Esophagus squamous epithelium (tissue), 5 donors: ENCODE measurements at regions not wholly inside any gene's neighbourhood (a gene's known extent, or its start where the extent isn't known, plus 50 kb on each side); places are given as distances from the start of the nearest gene placed in this dataset.

Experiments
- DNase-seq: peaks from one replicate; lab custom pipeline; 2025; lab: John Stamatoyannopoulos, UW
- H3K27ac ChIP-seq, 4 donors: fragments of 200-600 bp; sonication (generic); one replicate each; pipeline ENCODE4 v1.5.1; 2016 to 2019; ENCODE audit warnings: mild to moderate bottlenecking in 1 of 4
- H3K27me3 ChIP-seq, 4 donors: fragments of 200-600 bp; sonication (generic); 1 replicate in 3 of 4; 2 replicates in 1 of 4; pipeline versions ENCODE4 v1.5.1 to v1.6.0; 2017 to 2021; ENCODE audit warnings: antibody characterized with exemption in 1 of 4
- H3K36me3 ChIP-seq, 3 donors: fragments of 200-600 bp; sonication (generic); one replicate each; pipeline ENCODE4 v1.5.1; 2016 to 2019
- H3K4me1 ChIP-seq, 3 donors: fragments of 200-600 bp; sonication (generic); one replicate each; pipeline ENCODE4 v1.5.1; 2017 to 2019
- H3K4me3 ChIP-seq, 4 donors: fragments of 200-600 bp; sonication (generic); 1 replicate in 3 of 4; 2 replicates in 1 of 4; pipeline ENCODE4 v1.5.1; 2016 to 2019; ENCODE audit warnings: mild to moderate bottlenecking in 2 of 4, moderate library complexity in 1 of 4
- H3K9me3 ChIP-seq, 3 donors: fragments of 200-600 bp; sonication (generic); one replicate each; pipeline ENCODE4 v1.5.1; 2016 to 2019
- POLR2A ChIP-seq, 4 donors: fragments of 450-650 bp; IDR thresholded peaks; one replicate each; pipeline ENCODE4 v1.6.1; 2017; ENCODE audit warnings: antibody characterized with exemption in 4 of 4, mild to moderate bottlenecking in 4 of 4, moderate library complexity in 3 of 4
- WGBS, 2 donors: methylation state at CpG; one replicate each; pipeline ENCODE4 v1.1.5; 2018; 5-methylcytosine and 5-hydroxymethylcytosine counted together
- intact Hi-C: fragments of 100-400 bp; cut with DNase I; formaldehyde crosslinking; loops from one replicate; pipeline ENCODE4 v1.15.0; 2022
- TF ChIP-seq, protein P1 (sequence below), 6 experiments: fragments of 450-650 bp in 4 of 6; fragments of 200-600 bp in 2 of 6; sonication (generic) in 2 of 6; IDR thresholded peaks; one replicate each; pipeline ENCODE4 v1.5.1; 2016 to 2019; ENCODE audit warnings: antibody characterized with exemption in 6 of 6, mild to moderate bottlenecking in 4 of 6, moderate library complexity in 4 of 6
- donor health status: DM: yes; HTN: yes; CAD: no.

GRCh38 chr1:230000493-230001184, 66.4 kb upstream of the GALNT2 start:
- WGBS, 2 donors = 58 to 81% methylated on average over 6 of the region's 6 CpGs
- H3K4me1 ChIP-seq = peaks cover 0 to 11% (median 5%) of the 10 kb centered on the region in 3 donors
- peaks cover 0 to 3% (median 0%) of the 10 kb centered on the region in 4 donors for H3K27me3 ChIP-seq
- H3K36me3 ChIP-seq = no peaks in the 10 kb centered on the region
- no peak for TF ChIP-seq POLR2A (IDR thresholded peaks at IDR 0.05)
- no peaks in the 10 kb centered on the region for H3K9me3 ChIP-seq
- no peak overlapping the region for H3K27ac ChIP-seq
- no peak overlapping the region for H3K4me3 ChIP-seq
- intact Hi-C loops = no loop called here
- DNase-seq = no peak

DNA sequence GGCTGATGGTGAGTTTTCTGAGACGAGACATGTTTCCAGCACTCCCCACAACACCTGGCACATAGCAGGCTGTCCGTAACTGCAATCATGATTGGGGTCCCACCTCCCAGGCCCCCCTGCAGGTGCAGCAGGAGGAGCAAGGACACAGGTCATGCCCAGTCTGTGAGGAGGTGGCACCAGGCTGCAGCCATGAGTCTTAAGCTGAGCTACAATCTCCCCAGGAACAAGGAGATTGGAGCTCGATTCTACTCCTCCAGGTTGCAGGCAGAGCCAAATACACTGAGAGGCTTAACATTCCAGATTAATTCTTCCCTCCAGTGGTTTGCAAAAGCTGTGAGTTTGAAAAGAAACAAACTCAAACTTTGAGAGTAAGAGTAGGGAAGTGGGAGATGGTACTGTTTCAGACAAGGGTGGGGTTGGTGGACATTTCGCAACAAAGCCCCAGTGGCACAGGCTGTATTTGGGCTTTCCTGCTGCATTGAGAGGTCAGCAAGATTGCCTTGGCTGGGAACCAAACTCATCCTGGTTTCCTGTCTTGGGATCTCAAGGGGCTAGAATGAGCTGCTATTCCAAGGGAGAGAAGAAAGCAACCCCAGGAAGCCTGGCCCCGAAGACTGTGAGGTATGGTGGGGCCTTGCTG, 64.8 kb upstream of the GALNT2 start:
- no peak overlapping the region for H3K4me3 ChIP-seq
- TF ChIP-seq, protein P1, sequence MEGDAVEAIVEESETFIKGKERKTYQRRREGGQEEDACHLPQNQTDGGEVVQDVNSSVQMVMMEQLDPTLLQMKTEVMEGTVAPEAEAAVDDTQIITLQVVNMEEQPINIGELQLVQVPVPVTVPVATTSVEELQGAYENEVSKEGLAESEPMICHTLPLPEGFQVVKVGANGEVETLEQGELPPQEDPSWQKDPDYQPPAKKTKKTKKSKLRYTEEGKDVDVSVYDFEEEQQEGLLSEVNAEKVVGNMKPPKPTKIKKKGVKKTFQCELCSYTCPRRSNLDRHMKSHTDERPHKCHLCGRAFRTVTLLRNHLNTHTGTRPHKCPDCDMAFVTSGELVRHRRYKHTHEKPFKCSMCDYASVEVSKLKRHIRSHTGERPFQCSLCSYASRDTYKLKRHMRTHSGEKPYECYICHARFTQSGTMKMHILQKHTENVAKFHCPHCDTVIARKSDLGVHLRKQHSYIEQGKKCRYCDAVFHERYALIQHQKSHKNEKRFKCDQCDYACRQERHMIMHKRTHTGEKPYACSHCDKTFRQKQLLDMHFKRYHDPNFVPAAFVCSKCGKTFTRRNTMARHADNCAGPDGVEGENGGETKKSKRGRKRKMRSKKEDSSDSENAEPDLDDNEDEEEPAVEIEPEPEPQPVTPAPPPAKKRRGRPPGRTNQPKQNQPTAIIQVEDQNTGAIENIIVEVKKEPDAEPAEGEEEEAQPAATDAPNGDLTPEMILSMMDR (IDR thresholded peaks at IDR 0.05) = no peak
- TF ChIP-seq POLR2A (IDR thresholded peaks at IDR 0.05) = no peak
- H3K36me3 ChIP-seq = no peaks in the 10 kb centered on the region
- no peak overlapping the region for H3K27ac ChIP-seq
- H3K9me3 ChIP-seq = no peaks in the 10 kb centered on the region
- WGBS, 2 donors = 50 to 75% methylated on average over 3 to 5 of the region's 5 CpGs
- DNase-seq = no peak
- H3K27me3 ChIP-seq = peaks cover 0 to 7% (median 0%) of the 10 kb centered on the region in 4 donors
- H3K4me1 ChIP-seq = peaks cover 0 to 11% (median 5%) of the 10 kb centered on the region in 3 donors
- intact Hi-C loops = no loop called here

GRCh38 chr1:230003409-230003808, 63.6 kb upstream of the GALNT2 start:
- peaks cover 0 to 7% (median 0%) of the 10 kb centered on the region in 4 donors for H3K27me3 ChIP-seq
- peaks cover 0 to 11% (median 5%) of the 10 kb centered on the region in 3 donors for H3K4me1 ChIP-seq
- H3K36me3 ChIP-seq = no peaks in the 10 kb centered on the region
- TF ChIP-seq POLR2A (IDR thresholded peaks at IDR 0.05) = no peak
- TF ChIP-seq, protein P1 (IDR thresholded peaks at IDR 0.05) = no peak
- no peak overlapping the region for H3K27ac ChIP-seq
- DNase-seq = no peak
- 86 to 97% methylated on average over 6 of the region's 6 CpGs for WGBS, 2 donors
- intact Hi-C loops = no loop called here
- H3K9me3 ChIP-seq = no peaks in the 10 kb centered on the region
- H3K4me3 ChIP-seq = no peak overlapping the region

- H3K9me3 ChIP-seq = no peaks in the 10 kb centered on the region
- peaks cover 0 to 6% (median 5%) of the 10 kb centered on the region in 3 donors for H3K4me1 ChIP-seq
- no peak for DNase-seq
- H3K27ac ChIP-seq = no peak overlapping the region
- no peak overlapping the region for H3K4me3 ChIP-seq
- H3K27me3 ChIP-seq = peaks cover 0 to 7% (median 0%) of the 10 kb centered on the region in 4 donors
- TF ChIP-seq POLR2A (IDR thresholded peaks at IDR 0.05) = no peak
- TF ChIP-seq, protein P1 (IDR thresholded peaks at IDR 0.05) = no peak
- intact Hi-C loops = no loop called here
- 29 to 66% methylated on average over 2 to 7 of the region's 8 CpGs for WGBS, 2 donors
- H3K36me3 ChIP-seq = no peaks in the 10 kb centered on the region
These were observed 62.0 kb upstream of the GALNT2 start for GRCh38 chr1:230005040-230005439.

GRCh38 chr1:230008721-230009120, 58.3 kb upstream of the GALNT2 start:
- H3K9me3 ChIP-seq = no peaks in the 10 kb centered on the region
- WGBS, 2 donors = 86 to 88% methylated on average over 4 of the region's 4 CpGs
- TF ChIP-seq, protein P1 (IDR thresholded peaks at IDR 0.05) = no peak
- TF ChIP-seq POLR2A (IDR thresholded peaks at IDR 0.05) = no peak
- intact Hi-C loops = no loop called here
- H3K36me3 ChIP-seq = no peaks in the 10 kb centered on the region
- no peak overlapping the region for H3K27ac ChIP-seq
- no peak overlapping the region for H3K4me3 ChIP-seq
- H3K4me1 ChIP-seq = peaks cover 0 to 4% (median 0%) of the 10 kb centered on the region in 3 donors
- DNase-seq = no peak
- H3K27me3 ChIP-seq = peaks cover 0 to 5% (median 0%) of the 10 kb centered on the region in 4 donors
